HepG2 (cell line): ENCODE measurements at regions not wholly inside any gene's neighbourhood (a gene's known extent, or its start where the extent isn't known, plus 50 kb on each side); places are given as distances from the start of the nearest gene placed in this dataset.

Experiments
- AGO2 ChIP-seq: fragments of 200-400 bp; formaldehyde crosslinking; optimal IDR thresholded peaks from 2 replicates; pipeline ENCODE3; 2017; ENCODE audit warnings: mild to moderate bottlenecking, low read depth, low read length, moderate library complexity
- EP300 ChIP-seq, 3 experiments: sonication (generic) in 1 of 3; formaldehyde crosslinking in 1 of 3; IDR thresholded peaks; 2 replicates each; pipeline versions ENCODE4 v1.5.1 to v1.6.1; 2011 to 2020; ENCODE audit warnings: low read depth in 2 of 3, low read length in 2 of 3, borderline replicate concordance in 1 of 3, improper control_type of control experiment in 1 of 3, mild to moderate bottlenecking in 1 of 3, missing genetic modification reagents in 1 of 3, moderate library complexity in 1 of 3
- ESRRA ChIP-seq: sonication (generic); formaldehyde crosslinking; IDR thresholded peaks from 2 replicates; pipeline ENCODE4 v1.5.1; 2020; ENCODE audit warnings: mild to moderate bottlenecking, low read depth, missing genetic modification reagents
- FIP1L1 ChIP-seq: fragments of 200-400 bp; formaldehyde crosslinking; IDR thresholded peaks from 2 replicates; pipeline ENCODE4 v1.6.1; 2018; ENCODE audit warnings: low read depth, mild to moderate bottlenecking, low read length, moderate library complexity, borderline replicate concordance; ENCODE audit not compliant: insufficient read depth
- FOSL2 ChIP-seq: sonication (generic); formaldehyde crosslinking; IDR thresholded peaks from 2 replicates; pipeline ENCODE4 v1.4.0; 2020; ENCODE audit warnings: missing genetic modification reagents
- IKZF1 ChIP-seq: fragments of 450-650 bp; IDR thresholded peaks from 2 replicates; pipeline ENCODE4 v1.7.1; 2016
- MED1 ChIP-seq: sonication (generic); formaldehyde crosslinking; IDR thresholded peaks from 2 replicates; pipeline ENCODE4 v1.4.0; 2020; ENCODE audit warnings: missing genetic modification reagents
- MYC ChIP-seq: sonication (generic); formaldehyde crosslinking; IDR thresholded peaks from 2 replicates; pipeline ENCODE4 v1.9.0; 2021; ENCODE audit warnings: missing genetic modification reagents, borderline replicate concordance
- NR2C2 ChIP-seq: sonication (generic); formaldehyde crosslinking; IDR thresholded peaks from 2 replicates; pipeline ENCODE4 v1.4.0; 2020; ENCODE audit warnings: missing genetic modification reagents, mild to moderate bottlenecking, moderate library complexity, borderline replicate concordance
- RARA ChIP-seq: IDR thresholded peaks from 2 replicates; pipeline ENCODE4 v1.6.1; 2016; ENCODE audit warnings: missing genetic modification reagents, missing compliant biosample characterization
- SALL2 ChIP-seq: sonication (generic); formaldehyde crosslinking; IDR thresholded peaks from 2 replicates; pipeline ENCODE4 v1.8.1; 2023; ENCODE audit warnings: mild to moderate bottlenecking, missing genetic modification reagents, inconsistent platforms
- XBP1 ChIP-seq: sonication (generic); formaldehyde crosslinking; IDR thresholded peaks from 2 replicates; pipeline ENCODE4 v1.5.0; 2020; ENCODE audit warnings: missing genetic modification reagents
- TF ChIP-seq, protein P1 (sequence below): sonication (generic); formaldehyde crosslinking; IDR thresholded peaks from 2 replicates; pipeline ENCODE4 v1.8.0; 2022; ENCODE audit warnings: missing genetic modification reagents, mild to moderate bottlenecking, moderate library complexity, borderline replicate concordance
- TF ChIP-seq, protein P2 (sequence below): sonication (generic); formaldehyde crosslinking; IDR thresholded peaks from 2 replicates; pipeline ENCODE4 v1.4.0; 2020; ENCODE audit warnings: missing genetic modification reagents, borderline replicate concordance
- TF ChIP-seq, protein P3 (sequence below): sonication (generic); formaldehyde crosslinking; IDR thresholded peaks from 2 replicates; pipeline ENCODE4 v1.4.0; 2020; ENCODE audit warnings: missing genetic modification reagents
- TF ChIP-seq, protein P4 (sequence below): IDR thresholded peaks from 2 replicates; pipeline ENCODE4 v1.6.1; 2016
- TF ChIP-seq, protein P5 (sequence below): sonication (generic); formaldehyde crosslinking; IDR thresholded peaks from 2 replicates; pipeline ENCODE4 v1.5.1; 2020; ENCODE audit warnings: missing genetic modification reagents, mild to moderate bottlenecking, borderline replicate concordance
- TF ChIP-seq, protein P6 (sequence below): sonication (generic); formaldehyde crosslinking; IDR thresholded peaks from 2 replicates; pipeline ENCODE4 v1.4.0; 2020; ENCODE audit warnings: missing genetic modification reagents
- TF ChIP-seq, protein P7 (sequence below): sonication (generic); formaldehyde crosslinking; IDR thresholded peaks from 2 replicates; pipeline ENCODE4 v1.9.0; 2021; ENCODE audit warnings: missing genetic modification reagents, mild to moderate bottlenecking, borderline replicate concordance

DNA sequence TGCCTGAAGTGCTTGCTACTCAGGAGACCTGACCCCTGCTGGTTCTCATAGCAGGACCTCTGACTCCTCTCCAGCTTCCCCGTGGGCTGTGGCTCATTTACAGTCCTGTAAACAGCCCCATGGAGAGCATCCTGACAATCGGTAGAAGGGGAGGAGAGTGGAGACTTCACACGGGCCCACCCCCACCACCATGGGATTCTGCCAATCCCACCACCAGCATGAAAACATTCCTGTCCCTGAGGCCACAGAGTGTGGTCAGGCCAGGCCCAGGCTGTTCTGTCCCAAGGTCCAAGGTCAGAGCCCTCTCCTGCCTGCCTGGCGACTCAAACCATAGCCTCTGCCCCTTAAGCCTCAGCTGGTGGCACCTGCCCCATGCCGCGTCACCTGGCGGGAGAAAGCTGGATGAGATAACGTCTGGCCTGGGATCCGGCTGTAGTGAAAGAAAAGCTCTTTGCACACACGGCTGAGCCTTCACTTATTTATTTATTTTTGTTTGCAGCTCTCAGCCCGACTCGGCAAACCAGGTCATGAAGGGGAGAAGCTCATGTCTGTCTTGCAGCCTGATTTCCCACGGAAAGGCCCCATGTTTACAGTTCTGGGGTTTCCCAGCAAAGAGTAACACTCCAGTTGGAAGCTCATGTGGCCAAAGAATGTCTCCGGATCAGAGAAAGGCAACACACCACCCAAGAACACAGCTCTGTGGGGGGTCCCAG, 293.6 kb upstream of the ZMIZ1 start (continued):
- TF ChIP-seq, protein P1, sequence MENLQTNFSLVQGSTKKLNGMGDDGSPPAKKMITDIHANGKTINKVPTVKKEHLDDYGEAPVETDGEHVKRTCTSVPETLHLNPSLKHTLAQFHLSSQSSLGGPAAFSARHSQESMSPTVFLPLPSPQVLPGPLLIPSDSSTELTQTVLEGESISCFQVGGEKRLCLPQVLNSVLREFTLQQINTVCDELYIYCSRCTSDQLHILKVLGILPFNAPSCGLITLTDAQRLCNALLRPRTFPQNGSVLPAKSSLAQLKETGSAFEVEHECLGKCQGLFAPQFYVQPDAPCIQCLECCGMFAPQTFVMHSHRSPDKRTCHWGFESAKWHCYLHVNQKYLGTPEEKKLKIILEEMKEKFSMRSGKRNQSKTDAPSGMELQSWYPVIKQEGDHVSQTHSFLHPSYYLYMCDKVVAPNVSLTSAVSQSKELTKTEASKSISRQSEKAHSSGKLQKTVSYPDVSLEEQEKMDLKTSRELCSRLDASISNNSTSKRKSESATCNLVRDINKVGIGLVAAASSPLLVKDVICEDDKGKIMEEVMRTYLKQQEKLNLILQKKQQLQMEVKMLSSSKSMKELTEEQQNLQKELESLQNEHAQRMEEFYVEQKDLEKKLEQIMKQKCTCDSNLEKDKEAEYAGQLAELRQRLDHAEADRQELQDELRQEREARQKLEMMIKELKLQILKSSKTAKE (CRISPR knock-in tag): peak; percentile 90
- TF ChIP-seq MED1 (CRISPR knock-in tag) (peak; percentile 52), FIP1L1 (no peak), EP300 (IDR thresholded peaks at IDR 0.05; ENCODE audit: low read depth in 2 of 2, low read length in 2 of 2) (peak in 1 of 2 experiments; percentile 50; a peak in 1 of 4 replicates), EP300 (CRISPR knock-in tag; IDR thresholded peaks at IDR 0.05; ENCODE audit: borderline replicate concordance) (no peak), IKZF1 (no peak), AGO2 (no peak), RARA (CRISPR knock-in tag) (peak; percentile 53), FOSL2 (CRISPR knock-in tag) (peak; percentile 51), ESRRA (CRISPR knock-in tag) (peak; percentile 91), SALL2 (CRISPR knock-in tag) (peak; percentile 55; the same call in 1 of the 2 replicates), MYC (CRISPR knock-in tag) (no peak; the same call in 1 of the 2 replicates), NR2C2 (CRISPR knock-in tag) (peak; percentile 32; the same call in 1 of the 2 replicates), XBP1 (CRISPR knock-in tag) (no peak)
- TF ChIP-seq, protein P2, sequence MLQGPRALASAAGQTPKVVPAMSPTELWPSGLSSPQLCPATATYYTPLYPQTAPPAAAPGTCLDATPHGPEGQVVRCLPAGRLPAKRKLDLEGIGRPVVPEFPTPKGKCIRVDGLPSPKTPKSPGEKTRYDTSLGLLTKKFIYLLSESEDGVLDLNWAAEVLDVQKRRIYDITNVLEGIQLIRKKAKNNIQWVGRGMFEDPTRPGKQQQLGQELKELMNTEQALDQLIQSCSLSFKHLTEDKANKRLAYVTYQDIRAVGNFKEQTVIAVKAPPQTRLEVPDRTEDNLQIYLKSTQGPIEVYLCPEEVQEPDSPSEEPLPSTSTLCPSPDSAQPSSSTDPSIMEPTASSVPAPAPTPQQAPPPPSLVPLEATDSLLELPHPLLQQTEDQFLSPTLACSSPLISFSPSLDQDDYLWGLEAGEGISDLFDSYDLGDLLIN (CRISPR knock-in tag): no peak
- TF ChIP-seq, protein P3, sequence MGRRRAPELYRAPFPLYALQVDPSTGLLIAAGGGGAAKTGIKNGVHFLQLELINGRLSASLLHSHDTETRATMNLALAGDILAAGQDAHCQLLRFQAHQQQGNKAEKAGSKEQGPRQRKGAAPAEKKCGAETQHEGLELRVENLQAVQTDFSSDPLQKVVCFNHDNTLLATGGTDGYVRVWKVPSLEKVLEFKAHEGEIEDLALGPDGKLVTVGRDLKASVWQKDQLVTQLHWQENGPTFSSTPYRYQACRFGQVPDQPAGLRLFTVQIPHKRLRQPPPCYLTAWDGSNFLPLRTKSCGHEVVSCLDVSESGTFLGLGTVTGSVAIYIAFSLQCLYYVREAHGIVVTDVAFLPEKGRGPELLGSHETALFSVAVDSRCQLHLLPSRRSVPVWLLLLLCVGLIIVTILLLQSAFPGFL (CRISPR knock-in tag): no peak
- TF ChIP-seq, protein P4, sequence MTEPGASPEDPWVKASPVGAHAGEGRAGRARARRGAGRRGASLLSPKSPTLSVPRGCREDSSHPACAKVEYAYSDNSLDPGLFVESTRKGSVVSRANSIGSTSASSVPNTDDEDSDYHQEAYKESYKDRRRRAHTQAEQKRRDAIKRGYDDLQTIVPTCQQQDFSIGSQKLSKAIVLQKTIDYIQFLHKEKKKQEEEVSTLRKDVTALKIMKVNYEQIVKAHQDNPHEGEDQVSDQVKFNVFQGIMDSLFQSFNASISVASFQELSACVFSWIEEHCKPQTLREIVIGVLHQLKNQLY (CRISPR knock-in tag): no peak
- TF ChIP-seq, protein P5, sequence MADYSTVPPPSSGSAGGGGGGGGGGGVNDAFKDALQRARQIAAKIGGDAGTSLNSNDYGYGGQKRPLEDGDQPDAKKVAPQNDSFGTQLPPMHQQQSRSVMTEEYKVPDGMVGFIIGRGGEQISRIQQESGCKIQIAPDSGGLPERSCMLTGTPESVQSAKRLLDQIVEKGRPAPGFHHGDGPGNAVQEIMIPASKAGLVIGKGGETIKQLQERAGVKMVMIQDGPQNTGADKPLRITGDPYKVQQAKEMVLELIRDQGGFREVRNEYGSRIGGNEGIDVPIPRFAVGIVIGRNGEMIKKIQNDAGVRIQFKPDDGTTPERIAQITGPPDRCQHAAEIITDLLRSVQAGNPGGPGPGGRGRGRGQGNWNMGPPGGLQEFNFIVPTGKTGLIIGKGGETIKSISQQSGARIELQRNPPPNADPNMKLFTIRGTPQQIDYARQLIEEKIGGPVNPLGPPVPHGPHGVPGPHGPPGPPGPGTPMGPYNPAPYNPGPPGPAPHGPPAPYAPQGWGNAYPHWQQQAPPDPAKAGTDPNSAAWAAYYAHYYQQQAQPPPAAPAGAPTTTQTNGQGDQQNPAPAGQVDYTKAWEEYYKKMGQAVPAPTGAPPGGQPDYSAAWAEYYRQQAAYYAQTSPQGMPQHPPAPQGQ: no peak
- TF ChIP-seq, protein P6, sequence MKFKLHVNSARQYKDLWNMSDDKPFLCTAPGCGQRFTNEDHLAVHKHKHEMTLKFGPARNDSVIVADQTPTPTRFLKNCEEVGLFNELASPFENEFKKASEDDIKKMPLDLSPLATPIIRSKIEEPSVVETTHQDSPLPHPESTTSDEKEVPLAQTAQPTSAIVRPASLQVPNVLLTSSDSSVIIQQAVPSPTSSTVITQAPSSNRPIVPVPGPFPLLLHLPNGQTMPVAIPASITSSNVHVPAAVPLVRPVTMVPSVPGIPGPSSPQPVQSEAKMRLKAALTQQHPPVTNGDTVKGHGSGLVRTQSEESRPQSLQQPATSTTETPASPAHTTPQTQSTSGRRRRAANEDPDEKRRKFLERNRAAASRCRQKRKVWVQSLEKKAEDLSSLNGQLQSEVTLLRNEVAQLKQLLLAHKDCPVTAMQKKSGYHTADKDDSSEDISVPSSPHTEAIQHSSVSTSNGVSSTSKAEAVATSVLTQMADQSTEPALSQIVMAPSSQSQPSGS: peak; percentile 82
- TF ChIP-seq, protein P7, sequence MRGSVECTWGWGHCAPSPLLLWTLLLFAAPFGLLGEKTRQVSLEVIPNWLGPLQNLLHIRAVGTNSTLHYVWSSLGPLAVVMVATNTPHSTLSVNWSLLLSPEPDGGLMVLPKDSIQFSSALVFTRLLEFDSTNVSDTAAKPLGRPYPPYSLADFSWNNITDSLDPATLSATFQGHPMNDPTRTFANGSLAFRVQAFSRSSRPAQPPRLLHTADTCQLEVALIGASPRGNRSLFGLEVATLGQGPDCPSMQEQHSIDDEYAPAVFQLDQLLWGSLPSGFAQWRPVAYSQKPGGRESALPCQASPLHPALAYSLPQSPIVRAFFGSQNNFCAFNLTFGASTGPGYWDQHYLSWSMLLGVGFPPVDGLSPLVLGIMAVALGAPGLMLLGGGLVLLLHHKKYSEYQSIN (CRISPR knock-in tag): no peak
